Retinal pigment epithelial cell (primary cell): ENCODE measurements at regions not wholly inside any gene's neighbourhood (a gene's known extent, or its start where the extent isn't known, plus 50 kb on each side); places are given as distances from the start of the nearest gene placed in this dataset.

Source experiments
- DNase-seq: peaks from one replicate; pipeline ENCODE4 v3.0.0-alpha.2; 2010; ENCODE audit warnings: low read depth
- H3K4me3 ChIP-seq: 2 replicates; pipeline ENCODE4 v1.5.1; 2011; ENCODE audit warnings: mild to moderate bottlenecking, low read length, control low read depth, moderate library complexity
- TF ChIP-seq, protein P1 (sequence below): conservative IDR thresholded peaks from 2 replicates; pipeline ENCODE4 v1.5.1; 2011; ENCODE audit warnings: low read depth, low read length, control low read depth, inconsistent platforms

DNA sequence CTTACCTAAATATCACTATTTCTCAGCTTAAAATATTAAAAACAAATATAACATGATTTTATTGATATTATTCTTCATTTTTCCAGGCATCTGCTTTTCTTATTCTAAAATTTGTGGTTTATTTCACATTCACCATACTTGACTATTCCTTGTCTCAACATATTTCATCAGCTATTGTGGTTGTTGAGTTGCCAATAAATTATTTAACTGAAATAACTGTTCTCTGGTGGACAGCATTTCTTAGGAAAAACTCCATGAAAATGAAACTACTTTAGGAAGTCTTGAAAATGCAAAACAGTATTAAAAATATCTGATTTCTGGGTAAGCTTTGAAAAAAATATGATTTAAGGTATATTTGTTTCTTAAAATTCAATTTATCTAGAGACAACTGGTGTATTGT lies 122.9 kb upstream of the SEMA3A start:
- TF ChIP-seq, protein P1, sequence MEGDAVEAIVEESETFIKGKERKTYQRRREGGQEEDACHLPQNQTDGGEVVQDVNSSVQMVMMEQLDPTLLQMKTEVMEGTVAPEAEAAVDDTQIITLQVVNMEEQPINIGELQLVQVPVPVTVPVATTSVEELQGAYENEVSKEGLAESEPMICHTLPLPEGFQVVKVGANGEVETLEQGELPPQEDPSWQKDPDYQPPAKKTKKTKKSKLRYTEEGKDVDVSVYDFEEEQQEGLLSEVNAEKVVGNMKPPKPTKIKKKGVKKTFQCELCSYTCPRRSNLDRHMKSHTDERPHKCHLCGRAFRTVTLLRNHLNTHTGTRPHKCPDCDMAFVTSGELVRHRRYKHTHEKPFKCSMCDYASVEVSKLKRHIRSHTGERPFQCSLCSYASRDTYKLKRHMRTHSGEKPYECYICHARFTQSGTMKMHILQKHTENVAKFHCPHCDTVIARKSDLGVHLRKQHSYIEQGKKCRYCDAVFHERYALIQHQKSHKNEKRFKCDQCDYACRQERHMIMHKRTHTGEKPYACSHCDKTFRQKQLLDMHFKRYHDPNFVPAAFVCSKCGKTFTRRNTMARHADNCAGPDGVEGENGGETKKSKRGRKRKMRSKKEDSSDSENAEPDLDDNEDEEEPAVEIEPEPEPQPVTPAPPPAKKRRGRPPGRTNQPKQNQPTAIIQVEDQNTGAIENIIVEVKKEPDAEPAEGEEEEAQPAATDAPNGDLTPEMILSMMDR: no peak
- no peak overlapping the region for H3K4me3 ChIP-seq
- DNase-seq: no peak

DNA sequence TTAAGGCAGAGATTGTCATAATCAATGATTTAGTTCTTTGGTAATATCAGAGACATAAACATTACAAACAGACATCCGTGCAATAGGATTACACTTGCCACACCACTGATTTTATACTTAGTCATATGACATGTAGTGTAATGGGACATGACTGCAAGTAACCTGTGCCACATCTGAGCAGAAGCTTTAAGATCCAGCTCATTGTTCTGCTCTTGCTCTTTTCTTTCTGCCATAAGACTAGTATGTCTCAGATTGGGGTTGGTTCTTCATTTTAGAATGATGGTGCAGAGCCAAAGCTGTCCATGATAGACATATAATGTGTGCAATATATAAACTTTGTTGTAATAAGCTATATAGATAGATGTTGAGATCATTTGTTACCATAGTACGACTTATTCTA lies 119.7 kb upstream of the SEMA3A start:
- TF ChIP-seq, protein P1: no peak
- no peak for DNase-seq

DNA sequence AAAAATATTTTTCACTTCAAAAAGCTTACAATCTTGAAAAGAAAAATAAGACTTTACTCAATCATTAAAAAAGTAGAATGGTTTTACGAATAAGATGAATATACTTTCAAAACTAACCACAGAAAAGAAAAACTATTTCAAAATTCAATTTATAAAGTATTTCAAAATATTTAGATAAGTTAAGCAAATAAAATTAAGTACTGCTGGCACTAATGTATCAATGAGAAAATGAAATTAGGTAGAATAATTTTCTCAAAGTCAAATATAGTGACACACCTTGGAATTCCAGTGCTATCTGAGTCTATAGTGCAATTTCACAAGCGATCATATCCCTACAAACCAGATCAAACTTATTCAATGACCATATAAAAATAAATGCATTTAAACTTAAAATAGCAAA lies 109.8 kb upstream of the SEMA3A start:
- TF ChIP-seq, protein P1: no peak
- no peak overlapping the region for H3K4me3 ChIP-seq
- DNase-seq: no peak

More for the DNA sequence above, 119.7 kb upstream of the SEMA3A start:
- no peak overlapping the region for H3K4me3 ChIP-seq

DNA sequence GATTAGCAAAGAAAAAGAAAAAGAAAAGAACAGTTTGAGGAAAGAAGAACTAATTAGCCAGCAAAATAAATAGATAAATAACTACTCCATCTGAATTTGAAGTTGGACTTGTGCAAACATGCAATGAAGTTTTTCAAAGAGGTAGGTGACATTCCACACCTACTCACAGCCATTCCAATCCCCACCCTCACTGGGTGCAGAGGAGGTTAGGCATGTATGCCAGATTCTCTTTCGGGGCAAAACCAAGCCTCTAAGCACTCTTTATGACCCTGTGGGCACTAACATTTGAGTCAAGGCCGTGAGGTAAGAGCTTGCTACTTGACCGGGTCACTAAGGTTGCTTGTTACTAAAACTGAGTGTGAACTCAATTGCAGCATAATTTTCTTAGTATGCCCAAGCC lies 108.4 kb upstream of the SEMA3A start:
- no peak for DNase-seq
- H3K4me3 ChIP-seq: no peak overlapping the region
- TF ChIP-seq, protein P1: no peak

DNA sequence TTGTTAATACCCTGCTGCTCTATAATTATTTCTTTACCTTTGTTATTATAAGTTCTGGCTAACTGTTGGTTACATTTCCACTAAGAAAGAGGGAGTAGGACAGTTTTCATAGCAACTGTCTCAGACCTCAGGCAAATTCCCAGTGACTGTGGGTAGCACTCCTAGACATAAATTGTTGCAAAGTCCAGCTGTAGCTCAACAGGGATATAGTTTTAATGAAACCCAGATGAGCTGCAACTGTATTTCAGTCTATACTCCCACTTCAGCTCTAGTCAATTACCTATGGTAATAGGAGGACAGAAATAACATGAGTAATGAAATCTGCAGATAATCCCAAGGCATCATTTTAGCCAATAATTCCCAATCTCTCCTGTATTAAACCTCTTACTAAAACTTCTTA lies 103.0 kb upstream of the SEMA3A start:
- DNase-seq: no peak
- TF ChIP-seq, protein P1: no peak
- no peak overlapping the region for H3K4me3 ChIP-seq

DNA sequence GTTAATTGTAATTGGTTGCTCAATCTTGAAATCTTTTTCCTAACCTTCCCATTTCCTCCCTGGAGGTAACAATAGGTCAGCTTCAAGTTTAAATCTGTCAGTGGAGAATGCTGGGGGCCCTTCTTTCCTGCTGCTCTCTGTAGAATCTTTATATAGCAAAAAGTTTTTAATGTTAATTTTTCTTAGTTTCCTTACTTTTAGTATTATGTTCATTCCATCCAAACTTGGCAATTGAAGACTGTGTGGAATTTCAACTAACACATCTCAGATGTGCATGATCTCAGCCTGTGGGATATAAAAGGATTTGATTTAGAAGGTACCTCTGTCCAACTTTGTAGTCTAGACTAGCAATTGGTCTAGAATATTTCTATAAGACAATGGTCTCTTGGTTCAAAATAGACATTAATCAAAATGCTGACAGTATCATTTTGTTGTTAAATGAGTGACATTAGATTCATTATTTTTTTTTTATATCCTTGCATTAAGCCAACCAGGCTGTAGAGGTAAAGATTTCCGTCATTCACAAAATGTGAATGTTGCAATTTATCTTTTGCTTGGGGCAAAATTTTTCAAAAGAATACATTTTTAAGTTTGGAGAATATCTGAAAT lies 100.4 kb upstream of the SEMA3A start:
- TF ChIP-seq, protein P1: no peak
- no peak for DNase-seq
- H3K4me3 ChIP-seq: no peak overlapping the region

DNA sequence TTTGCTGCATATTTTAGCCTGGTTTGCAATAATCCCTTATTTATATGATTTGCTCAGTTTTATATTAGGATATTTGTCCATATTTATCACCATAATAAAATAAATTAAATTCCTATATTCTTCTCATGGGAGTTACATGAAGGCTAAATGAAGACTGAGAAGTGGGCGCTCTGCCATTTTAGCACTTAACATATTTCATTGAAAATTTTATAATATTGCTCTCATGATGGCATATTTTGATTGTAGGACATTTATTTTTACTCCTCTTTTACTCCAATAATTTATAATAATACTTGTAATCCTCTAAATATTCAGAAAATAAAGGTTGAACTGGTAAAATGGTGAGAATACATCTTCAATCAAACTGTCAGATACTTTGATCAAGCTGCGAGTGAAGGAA lies 99.8 kb upstream of the SEMA3A start:
- DNase-seq: no peak
- H3K4me3 ChIP-seq: no peak overlapping the region
- TF ChIP-seq, protein P1: no peak
